Aorta (tissue), 5 donors: ENCODE measurements at regions not wholly inside any gene's neighbourhood (a gene's known extent, or its start where the extent isn't known, plus 50 kb on each side); places are given as distances from the start of the nearest gene placed in this dataset.

Source experiments
- ATAC-seq: fragments of 200-7000 bp; cut with Tn5 transposase; one replicate; pipeline ENCODE4 v1.9.1; 2022; ENCODE audit warnings: moderate library complexity; ENCODE audit not compliant: low FRiP score
- DNase-seq, 2 donors: peaks; one replicate each; pipeline ENCODE4 v3.0.0-alpha.2; 2020
- H3K27ac ChIP-seq, 2 donors: one replicate each; pipeline ENCODE4 v1.5.1; 2013; ENCODE audit warnings: low read length in 2 of 2, mild to moderate bottlenecking in 2 of 2, moderate library complexity in 2 of 2, control low read depth in 1 of 2, inconsistent platforms in 1 of 2, low read depth in 1 of 2
- H3K27me3 ChIP-seq, 2 donors: one replicate each; pipeline ENCODE4 v1.6.1; 2013; ENCODE audit warnings: control low read depth in 1 of 2, low read length in 1 of 2, mild to moderate bottlenecking in 1 of 2, moderate library complexity in 1 of 2; ENCODE audit not compliant: insufficient read depth in 2 of 2, control insufficient read depth in 1 of 2
- H3K36me3 ChIP-seq, 2 donors: one replicate each; pipeline ENCODE4 v1.6.1; 2013; ENCODE audit warnings: control low read depth in 1 of 2, low read length in 1 of 2, mild to moderate bottlenecking in 1 of 2; ENCODE audit not compliant: insufficient read depth in 2 of 2, control insufficient read depth in 1 of 2
- H3K4me1 ChIP-seq, 2 donors: one replicate each; pipeline ENCODE4 v1.6.1; 2013; ENCODE audit warnings: low read length in 2 of 2, control low read depth in 1 of 2, mild to moderate bottlenecking in 1 of 2, moderate library complexity in 1 of 2; ENCODE audit not compliant: insufficient read depth in 2 of 2, control insufficient read depth in 1 of 2
- H3K4me3 ChIP-seq, 2 donors: one replicate each; pipeline ENCODE4 v1.5.1; 2013; ENCODE audit warnings: low read length in 2 of 2, control low read depth in 1 of 2, mild to moderate bottlenecking in 1 of 2
- H3K9me3 ChIP-seq: one replicate; pipeline ENCODE4 v1.6.1; 2013; ENCODE audit warnings: mild to moderate bottlenecking, low read length; ENCODE audit not compliant: control insufficient read depth
- WGBS, 2 donors: extraction: QIAGEN DNeasy Blood & Tissue Kit; methylation state at CpG; one replicate each; pipeline ENCODE4 v1.1.7; 2013; 5-methylcytosine and 5-hydroxymethylcytosine counted together
- intact Hi-C, 2 donors: fragments of 100-400 bp; cut with DNase I; formaldehyde crosslinking; loops; one replicate each; pipeline versions ENCODE4 v1.14.2 to v1.15.0; 2022
- donor health status: healthy with polysubstance abuse.
- donor health status: Bipolar disorder and iron deficiency.
- donor health status: DM: no; HTN: no; CAD: no.
- donor health status: DM: no; HTN: no; CAD: no.
- donor health status: DM: yes; HTN: yes; CAD: no.

DNA sequence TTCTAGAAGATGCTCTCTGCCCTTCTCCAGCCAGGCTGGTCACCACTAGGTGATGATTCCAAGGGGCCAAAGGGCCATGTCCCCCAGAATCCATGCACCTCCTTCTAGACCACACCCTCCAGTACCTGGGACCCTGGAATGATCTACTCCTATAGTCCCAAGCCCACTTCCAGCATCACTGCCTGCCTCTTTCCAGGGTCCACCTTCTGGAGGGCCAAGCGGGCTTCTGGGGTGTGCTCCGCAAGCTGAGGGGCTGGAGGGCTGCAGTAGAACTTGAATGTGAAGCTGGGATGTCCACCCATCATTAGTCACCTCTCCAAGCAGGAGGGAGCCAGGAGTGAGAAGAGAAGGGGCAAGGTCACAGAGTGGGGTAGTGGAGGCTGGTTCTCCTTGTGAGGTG lies 234.4 kb upstream of the MYO3A start:
- no peaks in the 10 kb centered on the region for H3K4me1 ChIP-seq
- ATAC-seq (peak; percentile 8), DNase-seq (no peak)
- H3K36me3 ChIP-seq, result no peaks in the 10 kb centered on the region
- 98 to 100% methylated on average over 2 of the region's 2 CpGs for WGBS, 2 donors
- intact Hi-C loops, result no loop called here
- no peaks in the 10 kb centered on the region for H3K27me3 ChIP-seq
- no peak overlapping the region for H3K4me3 ChIP-seq
- no peaks in the 10 kb centered on the region for H3K9me3 ChIP-seq
- no peak overlapping the region for H3K27ac ChIP-seq

DNA sequence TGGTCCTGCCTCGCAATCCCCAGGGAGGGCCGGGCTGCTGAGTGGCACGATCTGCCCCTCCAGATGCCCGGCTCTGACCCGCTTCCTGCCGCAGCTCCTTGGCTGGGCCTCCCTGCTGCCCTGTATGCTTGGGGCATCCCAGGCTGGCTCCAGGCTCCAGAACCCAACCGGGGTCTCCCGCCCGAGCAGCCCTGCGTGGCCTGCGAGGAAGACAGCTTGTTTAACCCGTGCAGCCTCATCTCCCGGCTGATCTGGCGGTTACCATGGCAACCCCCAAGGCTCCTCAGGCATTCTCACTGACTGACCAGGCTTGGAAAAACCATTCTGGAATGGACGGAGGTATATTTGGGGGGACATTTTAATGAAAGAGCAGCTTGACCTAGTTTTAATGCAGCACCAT lies 232.4 kb upstream of the MYO3A start:
- Histone ChIP-seq H3K4me1 (no peaks in the 10 kb centered on the region), H3K4me3 (no peak overlapping the region), H3K36me3 (no peaks in the 10 kb centered on the region), H3K27me3 (no peaks in the 10 kb centered on the region), H3K9me3 (no peaks in the 10 kb centered on the region), H3K27ac (no peak overlapping the region)
- ATAC-seq (no peak), DNase-seq (no peak)
- intact Hi-C loops, result no loop called here
- 44 to 52% methylated on average over 15 of the region's 15 CpGs for WGBS, 2 donors

DNA sequence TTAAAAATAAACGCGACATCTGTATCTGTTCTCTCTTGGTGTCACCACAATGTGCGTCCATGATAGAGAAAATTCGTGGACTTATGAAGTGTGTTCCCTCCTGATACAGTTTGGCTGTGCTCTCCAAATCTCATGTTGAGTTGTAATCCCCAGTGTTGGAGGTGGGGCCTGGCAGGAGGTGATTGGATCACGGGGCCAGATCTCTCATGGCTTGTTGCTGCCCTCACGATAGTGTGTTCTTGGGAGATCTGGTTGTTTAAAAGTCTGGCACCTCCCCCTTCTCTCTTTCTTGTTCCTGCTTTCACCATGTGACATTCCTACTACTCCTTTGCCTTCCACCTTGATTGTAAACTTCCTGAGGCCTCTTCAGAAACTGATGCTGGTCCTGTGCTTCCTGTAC lies 229.4 kb upstream of the MYO3A start:
- WGBS, 2 donors, result 62 to 69% methylated on average over 6 of the region's 6 CpGs
- no peak overlapping the region for H3K27ac ChIP-seq
- H3K9me3 ChIP-seq, result no peaks in the 10 kb centered on the region
- no peaks in the 10 kb centered on the region for H3K4me1 ChIP-seq
- no peak overlapping the region for H3K4me3 ChIP-seq
- intact Hi-C loops, result no loop called here
- no peaks in the 10 kb centered on the region for H3K36me3 ChIP-seq
- ATAC-seq (no peak), DNase-seq (no peak)
- no peaks in the 10 kb centered on the region for H3K27me3 ChIP-seq

DNA sequence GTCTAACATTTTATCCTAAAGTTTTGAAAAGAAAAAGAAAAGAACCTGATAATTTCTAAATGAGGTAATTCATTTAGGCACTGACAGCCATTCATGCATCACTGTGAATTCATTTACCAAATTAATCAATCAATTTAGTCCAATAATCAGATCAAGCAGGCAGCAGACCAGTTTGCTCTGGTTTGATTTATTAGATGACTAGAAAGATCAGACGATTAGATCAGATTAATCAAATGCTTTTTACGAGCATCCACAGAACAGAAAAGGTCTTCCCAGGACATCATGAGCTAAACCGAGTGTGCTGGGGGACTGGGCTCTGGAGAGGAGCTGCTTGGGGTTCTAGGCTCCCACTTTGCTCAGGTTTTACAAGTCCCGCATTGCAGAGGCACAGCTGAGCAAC lies 226.5 kb upstream of the MYO3A start:
- no peaks in the 10 kb centered on the region for H3K36me3 ChIP-seq
- intact Hi-C loops, result no loop called here
- no peak for DNase-seq
- no peaks in the 10 kb centered on the region for H3K4me1 ChIP-seq
- H3K27me3 ChIP-seq, result no peaks in the 10 kb centered on the region
- WGBS, 2 donors, result 66 to 72% methylated on average over 4 of the region's 4 CpGs
- no peaks in the 10 kb centered on the region for H3K9me3 ChIP-seq
- no peak for ATAC-seq
- no peak overlapping the region for H3K4me3 ChIP-seq
- H3K27ac ChIP-seq, result no peak overlapping the region

DNA sequence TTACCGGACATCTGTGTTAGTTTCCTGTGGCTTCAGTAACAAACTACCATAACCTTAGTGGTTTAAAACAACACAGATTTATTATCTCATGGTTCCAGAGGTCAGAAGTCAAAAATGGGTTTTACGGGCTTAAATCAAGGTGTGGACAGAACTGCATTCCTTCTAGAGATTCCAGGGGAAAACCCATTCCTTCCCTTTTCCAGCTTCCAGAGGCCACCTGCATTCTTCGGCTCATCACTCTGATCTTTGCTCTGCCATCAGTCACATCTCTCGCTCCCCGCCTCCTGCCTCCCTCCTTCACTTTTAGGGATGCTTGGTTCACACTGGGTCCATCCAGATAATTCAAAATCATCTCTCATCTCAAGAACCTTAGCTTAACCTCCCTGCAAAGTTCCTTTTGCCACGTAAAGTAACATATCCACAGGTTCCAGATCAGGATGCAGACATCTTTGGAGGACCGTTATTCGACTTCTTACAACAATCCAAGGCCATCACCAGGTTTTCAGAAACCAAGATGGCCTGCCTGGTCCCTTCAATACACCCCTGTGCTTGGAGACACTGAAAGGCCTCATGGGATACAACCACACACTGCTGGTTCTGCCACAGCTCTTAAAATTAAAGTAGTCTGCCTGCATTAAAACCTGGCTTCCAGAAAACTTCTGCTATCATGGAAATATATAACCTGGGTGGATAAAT lies 225.9 kb upstream of the MYO3A start:
- intact Hi-C loops, result no loop called here
- Histone ChIP-seq H3K36me3 (no peaks in the 10 kb centered on the region), H3K27ac (no peak overlapping the region), H3K4me1 (no peaks in the 10 kb centered on the region), H3K27me3 (no peaks in the 10 kb centered on the region), H3K4me3 (no peak overlapping the region), H3K9me3 (no peaks in the 10 kb centered on the region)
- DNase-seq (no peak), ATAC-seq (no peak)
- 73 to 79% methylated on average over 8 of the region's 8 CpGs for WGBS, 2 donors

DNA sequence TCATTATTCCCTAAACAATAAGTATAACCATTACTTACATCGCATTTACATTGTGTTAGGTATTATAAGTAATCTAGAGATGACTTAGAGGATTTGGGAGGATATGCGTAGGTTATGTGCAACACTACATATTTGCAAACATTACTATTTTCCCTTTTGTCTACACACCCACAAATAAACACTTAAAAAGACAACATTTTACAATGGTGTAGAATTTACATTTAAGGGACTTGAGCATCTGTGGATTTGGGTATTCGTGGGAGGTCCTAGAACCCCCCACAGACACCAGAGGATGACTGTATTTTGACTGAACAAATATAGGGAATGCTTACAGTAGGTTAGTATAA lies 220.2 kb upstream of the MYO3A start:
- no peak overlapping the region for H3K27ac ChIP-seq
- intact Hi-C loops, result no loop called here
- 86 to 87% methylated on average over 3 of the region's 3 CpGs for WGBS, 2 donors

DNA sequence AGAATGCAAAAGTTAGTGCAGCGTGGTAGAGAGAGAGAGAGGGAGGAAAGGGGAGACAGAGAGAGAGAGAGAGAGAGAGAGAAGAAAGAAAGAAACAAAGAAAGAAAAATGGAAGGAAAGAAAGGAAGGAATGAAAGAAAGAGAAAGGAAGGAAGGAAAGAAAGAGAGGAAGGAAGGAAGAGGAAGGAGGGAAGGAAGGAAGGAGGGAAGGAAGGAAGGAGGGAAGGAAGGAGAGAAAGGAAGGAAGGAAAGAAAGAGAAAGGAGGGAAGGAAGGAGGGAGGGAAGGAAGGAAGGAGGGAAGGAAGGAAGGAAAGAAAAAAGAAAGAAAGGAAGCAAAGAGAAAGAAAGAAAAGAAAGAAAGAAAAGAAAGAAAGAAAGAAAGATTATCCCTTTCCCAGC lies 209.8 kb upstream of the MYO3A start:
- DNase-seq, result no peak
- H3K36me3 ChIP-seq, result no peaks in the 10 kb centered on the region
- H3K9me3 ChIP-seq, result no peaks in the 10 kb centered on the region
- no peak overlapping the region for H3K4me3 ChIP-seq
- no peak overlapping the region for H3K27ac ChIP-seq
- no peak for ATAC-seq
- no peaks in the 10 kb centered on the region for H3K4me1 ChIP-seq
- peaks cover 0 to 2% of the 10 kb centered on the region in 2 donors for H3K27me3 ChIP-seq
- intact Hi-C loops, result no loop called here
- WGBS, 2 donors, result 80 to 88% methylated on average over 1 of the region's 1 CpG

More for the DNA sequence above, 220.2 kb upstream of the MYO3A start:
- Histone ChIP-seq H3K4me1 (no peaks in the 10 kb centered on the region), H3K27me3 (no peaks in the 10 kb centered on the region), H3K36me3 (no peaks in the 10 kb centered on the region), H3K4me3 (no peak overlapping the region), H3K9me3 (no peaks in the 10 kb centered on the region)
- no peak for DNase-seq
- ATAC-seq, result no peak

DNA sequence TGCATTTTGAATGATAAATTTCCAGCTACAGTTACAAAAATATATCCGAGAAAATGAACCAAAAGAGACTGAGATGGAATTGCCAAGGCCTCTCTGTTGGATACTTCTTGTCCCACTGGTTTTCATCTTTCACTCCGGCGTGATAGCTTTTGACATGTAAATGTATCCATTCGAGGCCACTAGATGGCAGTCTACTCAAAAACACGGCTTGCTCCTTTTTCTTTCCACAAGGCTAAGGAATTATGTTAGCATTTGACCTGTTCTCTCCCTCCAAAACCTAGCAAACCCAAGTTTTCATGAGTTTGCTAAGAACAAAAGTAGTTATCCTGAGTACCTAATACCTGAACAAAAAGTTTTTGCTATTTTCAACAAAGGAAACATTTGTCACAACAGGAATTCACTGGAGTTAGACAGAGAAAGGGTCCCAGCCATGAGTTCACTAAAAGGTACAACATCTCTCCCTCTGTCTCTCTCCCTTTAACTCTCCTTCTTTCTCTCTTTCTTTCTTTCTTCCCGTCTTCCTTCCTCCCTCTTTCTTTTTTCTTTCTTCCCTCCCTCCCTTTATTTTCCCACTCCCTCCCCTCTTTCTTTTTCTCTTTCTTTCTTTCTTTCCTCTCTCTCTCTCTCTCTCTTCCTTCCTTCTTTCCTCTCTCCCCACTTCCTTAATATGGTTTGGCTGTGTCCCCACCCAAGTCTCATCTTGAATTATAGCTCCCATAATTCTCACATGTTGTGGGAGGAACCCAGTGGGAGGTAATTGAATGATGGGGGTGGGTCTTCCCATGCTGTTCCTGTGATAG lies 207.9 kb upstream of the MYO3A start:
- DNase-seq, result no peak
- Histone ChIP-seq H3K9me3 (no peaks in the 10 kb centered on the region), H3K36me3 (no peaks in the 10 kb centered on the region), H3K4me1 (no peaks in the 10 kb centered on the region), H3K27ac (no peak overlapping the region), H3K4me3 (no peak overlapping the region), H3K27me3 (peaks cover 0 to 2% of the 10 kb centered on the region in 2 donors)
- 5 to 6% methylated on average over 6 of the region's 6 CpGs for WGBS, 2 donors
- intact Hi-C loops, result no loop called here
- no peak for ATAC-seq

DNA sequence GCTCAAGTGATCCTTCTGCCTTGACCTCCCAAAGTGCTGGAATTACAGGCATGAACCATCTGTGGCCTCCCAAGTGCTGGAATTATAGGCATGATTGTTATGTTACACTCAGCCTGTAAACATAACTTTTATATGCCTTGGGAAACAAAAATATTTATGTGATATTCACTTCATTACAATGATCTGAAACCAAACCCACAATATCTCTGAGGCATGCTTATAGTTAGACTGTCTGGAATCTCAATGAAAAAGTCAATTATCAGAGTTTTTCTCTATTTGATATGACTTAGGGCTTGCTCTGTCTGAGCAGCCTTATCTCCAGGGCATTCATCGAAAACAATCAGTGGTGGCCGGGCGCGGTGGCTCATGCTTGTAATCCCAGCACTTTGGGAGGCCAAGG lies 195.3 kb upstream of the MYO3A start:
- DNase-seq, result no peak
- Histone ChIP-seq H3K4me3 (no peak overlapping the region), H3K27ac (no peak overlapping the region), H3K27me3 (peaks cover 0 to 1% of the 10 kb centered on the region in 2 donors), H3K36me3 (no peaks in the 10 kb centered on the region), H3K9me3 (no peaks in the 10 kb centered on the region), H3K4me1 (no peaks in the 10 kb centered on the region)
- intact Hi-C loops, result no loop called here
- 85 to 92% methylated on average over 4 of the region's 4 CpGs for WGBS, 2 donors
- no peak for ATAC-seq
